A172 (cell line): ENCODE measurements at regions not wholly inside any gene's neighbourhood (a gene's known extent, or its start where the extent isn't known, plus 50 kb on each side); places are given as distances from the start of the nearest gene placed in this dataset.
"Not testable (repeated sequence)": the region's sequence is repeated elsewhere in the genome, so short reads cannot be mapped to it uniquely, and the experiment has no call there.

Source experiments
- DNase-seq: peaks from one replicate; pipeline ENCODE4 v3.0.0-alpha.2; 2015; ENCODE audit warnings: low spot score

- no peak for DNase-seq
Observed at GRCh38 chr13:53382008-53382407, 353.4 kb downstream of the OLFM4 start.

GRCh38 chr13:53398051-53398450 lies 369.4 kb downstream of the OLFM4 start:
- DNase-seq = no peak

- no peak for DNase-seq
Observed at GRCh38 chr13:53405616-53406015, 377.0 kb downstream of the OLFM4 start.

- no peak for DNase-seq
Observed at GRCh38 chr13:53408306-53408705, 379.7 kb downstream of the OLFM4 start.

GRCh38 chr13:53408847-53409568 lies 380.4 kb downstream of the OLFM4 start:
- no peak for DNase-seq

- DNase-seq = no peak
Observed at GRCh38 chr13:53411463-53411862, 382.9 kb downstream of the OLFM4 start.

- DNase-seq = no peak
Observed at GRCh38 chr13:53415135-53415534, 386.5 kb downstream of the OLFM4 start.

GRCh38 chr13:53417601-53418000 lies 389.0 kb downstream of the OLFM4 start:
- no peak for DNase-seq

GRCh38 chr13:53422415-53422814 lies 393.8 kb downstream of the OLFM4 start:
- DNase-seq = no peak

GRCh38 chr13:53436396-53436795 lies 407.8 kb downstream of the OLFM4 start:
- no peak for DNase-seq

- DNase-seq = no peak
Observed at GRCh38 chr13:53439439-53440225, 411.0 kb downstream of the OLFM4 start.

GRCh38 chr13:53442979-53443378 lies 414.4 kb downstream of the OLFM4 start:
- DNase-seq = no peak

GRCh38 chr13:53445686-53446085 lies 417.1 kb downstream of the OLFM4 start:
- no peak for DNase-seq

- no peak for DNase-seq
Observed at GRCh38 chr13:53447456-53447855, 418.8 kb downstream of the OLFM4 start.

- no peak for DNase-seq
Observed at GRCh38 chr13:53447863-53448262, 419.2 kb downstream of the OLFM4 start.

- not testable (repeated sequence) for DNase-seq
Observed at GRCh38 chr13:53452263-53452808, 423.7 kb downstream of the OLFM4 start.

GRCh38 chr13:53460796-53461195 lies 432.2 kb downstream of the OLFM4 start:
- DNase-seq = no peak

- DNase-seq = no peak
Observed at GRCh38 chr13:53463106-53463505, 434.5 kb downstream of the OLFM4 start.

- no peak for DNase-seq
Observed at GRCh38 chr13:53466576-53466975, 438.0 kb downstream of the OLFM4 start.

- DNase-seq = no peak
Observed at GRCh38 chr13:53473397-53473796, 444.8 kb downstream of the OLFM4 start.

- DNase-seq = no peak
Observed at GRCh38 chr13:53474878-53475277, 446.3 kb downstream of the OLFM4 start.

- DNase-seq = no peak
Observed at GRCh38 chr13:53490752-53491151, 462.1 kb downstream of the OLFM4 start.

GRCh38 chr13:53494406-53494805 lies 465.8 kb downstream of the OLFM4 start:
- no peak for DNase-seq
